Stimulated activated CD8-positive, alpha-beta memory T cell treated with anti-CD3 and anti-CD28 coated beads, Interleukin-4, amount 100 ng/mL, for 1 hour (primary cell): ENCODE measurements at regions not wholly inside any gene's neighbourhood (a gene's known extent, or its start where the extent isn't known, plus 50 kb on each side); places are given as distances from the start of the nearest gene placed in this dataset.

Experiments
- DNase-seq, 2 donors: peaks; one replicate each; pipeline ENCODE4 v3.0.0-alpha.2; 2020; ENCODE audit warnings: low read depth in 2 of 2, low spot score in 1 of 2

GRCh38 chr13:75135325-75135825 is 346.6 kb downstream of the TBC1D4 start:
- no peak for DNase-seq

DNA sequence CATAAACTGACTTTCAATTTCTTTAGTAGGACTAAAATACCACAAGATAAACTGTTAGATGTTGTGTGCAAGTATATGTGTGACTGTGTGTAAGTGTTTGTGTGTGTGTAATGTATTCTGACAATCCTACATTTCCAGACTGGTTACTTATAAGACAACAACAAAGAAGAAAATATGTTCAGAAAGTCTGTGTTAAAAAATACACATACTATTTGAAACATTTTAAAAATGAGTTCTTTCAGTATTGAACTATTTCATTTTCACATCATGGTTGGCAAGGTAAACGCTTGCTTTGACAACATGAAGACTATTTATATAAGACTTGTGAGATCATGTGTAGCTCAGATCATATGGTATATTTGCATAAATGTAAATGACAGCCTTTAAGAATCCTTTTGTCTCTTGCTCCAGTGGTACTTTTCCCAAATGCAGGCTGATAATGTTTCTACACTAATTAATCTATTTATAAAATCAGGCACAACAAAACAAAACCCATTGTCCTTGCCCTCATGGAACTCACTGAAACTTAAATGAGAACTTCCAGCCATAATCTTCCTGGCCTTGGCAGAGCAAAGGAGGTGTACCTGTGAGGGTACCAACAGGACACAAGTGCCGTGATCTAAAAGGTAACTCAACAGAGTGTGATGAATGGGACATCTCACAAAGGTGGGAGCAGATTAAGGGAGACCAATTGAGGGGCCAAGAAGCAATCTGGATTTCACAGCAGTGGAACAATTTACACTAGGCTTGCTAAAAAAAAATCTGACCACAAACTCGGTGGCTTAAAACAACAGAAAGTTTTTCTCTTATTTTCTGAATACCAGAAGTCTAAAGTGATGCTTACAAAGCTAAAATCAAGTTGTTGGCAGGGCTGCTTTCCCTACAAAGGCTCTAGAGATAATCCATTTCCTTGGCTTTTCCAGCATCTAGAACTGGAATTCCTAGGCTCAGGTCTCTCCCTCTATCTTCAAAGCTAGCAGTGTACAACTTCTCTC is 349.0 kb downstream of the TBC1D4 start:
- no peak for DNase-seq

- no peak for DNase-seq
Measured at GRCh38 chr13:75129331-75129730, 352.6 kb downstream of the TBC1D4 start.

- no peak for DNase-seq
Measured at GRCh38 chr13:75124415-75124814, 357.6 kb downstream of the TBC1D4 start.

DNA sequence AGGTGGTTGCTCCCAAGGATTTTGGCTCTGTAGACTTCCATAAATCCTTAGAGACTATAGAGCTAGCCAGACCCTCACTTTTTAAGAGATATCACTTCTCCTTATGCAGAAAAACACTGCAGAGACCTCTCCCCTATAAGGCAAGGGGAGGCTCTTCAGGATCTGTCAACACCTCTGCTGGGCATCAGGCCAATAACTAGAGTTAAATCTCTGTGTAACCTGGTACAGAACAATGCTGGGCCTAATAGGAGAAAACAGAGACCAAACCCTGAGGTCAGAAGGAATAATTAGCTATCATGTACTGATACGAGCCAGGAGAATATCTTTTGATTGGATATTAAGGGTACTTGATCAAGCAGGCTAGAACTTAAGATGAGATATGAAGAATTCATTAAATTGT is 358.5 kb downstream of the TBC1D4 start:
- no peak for DNase-seq

DNA sequence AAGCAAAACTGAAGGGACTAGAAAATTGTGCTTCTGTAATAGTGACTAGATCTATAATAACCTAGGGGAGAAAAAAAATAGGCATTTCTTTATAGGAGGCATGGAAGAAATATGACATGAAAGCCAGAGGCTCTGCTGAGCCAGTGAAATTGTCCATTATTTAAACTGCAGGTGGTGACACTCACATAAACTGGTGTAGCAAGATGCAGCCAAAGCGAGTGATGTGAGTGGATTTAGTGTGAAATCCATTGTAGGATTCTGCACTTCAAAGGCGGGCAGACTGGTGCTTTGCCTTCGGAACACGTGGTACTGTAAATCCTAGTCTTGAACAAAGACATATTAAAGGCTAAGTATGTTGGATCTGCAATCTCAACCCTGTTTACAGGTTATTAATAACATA is 361.9 kb downstream of the TBC1D4 start:
- no peak for DNase-seq

- no peak for DNase-seq
Measured at GRCh38 chr13:75115171-75115570, 366.8 kb downstream of the TBC1D4 start.

DNA sequence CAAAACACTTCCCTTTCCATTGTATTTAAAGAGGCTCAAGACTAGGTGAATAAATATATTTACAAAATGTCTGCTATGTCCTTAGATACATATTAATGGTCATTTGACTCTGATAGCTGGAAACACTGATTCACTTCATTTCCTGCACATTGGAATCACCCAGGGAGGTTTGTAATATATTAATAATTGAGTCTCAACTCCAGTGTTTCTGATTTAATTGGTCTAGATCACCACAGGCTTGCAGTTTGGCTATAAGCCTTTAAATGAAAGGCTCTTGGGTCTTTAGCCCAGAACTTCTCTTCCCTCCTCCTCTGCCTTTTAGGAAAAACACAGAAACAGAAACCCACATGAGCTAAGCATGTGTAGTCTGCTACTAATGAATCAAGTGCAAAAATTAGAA is 378.0 kb downstream of the TBC1D4 start:
- no peak for DNase-seq

DNA sequence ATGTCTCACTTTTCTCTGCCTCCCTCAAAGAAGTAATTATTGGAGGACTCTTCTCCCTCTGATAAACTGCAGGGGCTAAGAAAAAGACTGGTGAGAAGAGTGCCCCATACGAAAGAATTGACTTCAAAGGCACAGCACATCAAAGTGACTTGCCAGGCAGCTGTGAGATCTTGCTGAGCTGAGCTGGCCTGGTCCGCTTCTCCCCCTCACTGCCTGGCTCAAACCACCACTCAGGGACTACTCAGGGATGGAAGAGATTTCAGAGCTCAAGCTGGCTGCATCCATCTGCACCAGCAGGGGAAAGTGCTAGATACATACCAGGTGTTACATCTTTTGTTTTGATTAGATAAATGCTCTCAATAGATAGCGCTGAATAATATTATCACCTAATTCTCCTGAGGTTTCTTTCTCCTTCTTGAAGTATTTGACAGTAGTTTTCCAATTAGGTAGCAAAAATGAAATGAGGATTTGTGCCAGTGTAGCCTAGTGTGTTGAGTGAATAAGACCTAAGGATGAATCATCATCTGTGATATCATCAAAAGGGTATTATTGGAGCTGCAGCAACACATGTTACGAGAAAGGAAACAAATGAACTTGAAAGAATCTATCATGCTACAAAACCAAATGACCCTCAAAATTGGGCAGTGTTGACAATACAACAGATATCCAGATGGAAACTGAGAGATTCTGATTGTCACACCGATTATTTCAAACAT is 379.8 kb downstream of the TBC1D4 start:
- DNase-seq: no peak

DNA sequence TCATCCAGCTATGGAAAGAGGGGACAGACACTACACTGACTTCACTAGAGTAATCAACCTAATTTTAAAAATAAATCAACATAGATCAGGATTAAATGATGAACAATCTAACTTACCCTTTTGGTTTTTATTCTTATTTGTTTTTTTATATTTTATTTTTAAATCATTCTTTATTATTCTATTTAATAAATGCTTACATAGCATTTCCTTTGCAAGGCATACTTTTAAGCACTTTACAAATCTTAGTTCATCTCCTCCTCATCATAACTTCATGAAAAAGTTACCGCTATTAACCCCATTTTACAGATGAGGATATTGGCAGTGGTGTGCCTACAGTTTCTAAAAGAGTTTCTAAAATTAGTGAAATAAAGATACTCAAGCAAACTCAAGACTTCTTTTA is 380.6 kb downstream of the TBC1D4 start:
- no peak for DNase-seq

DNA sequence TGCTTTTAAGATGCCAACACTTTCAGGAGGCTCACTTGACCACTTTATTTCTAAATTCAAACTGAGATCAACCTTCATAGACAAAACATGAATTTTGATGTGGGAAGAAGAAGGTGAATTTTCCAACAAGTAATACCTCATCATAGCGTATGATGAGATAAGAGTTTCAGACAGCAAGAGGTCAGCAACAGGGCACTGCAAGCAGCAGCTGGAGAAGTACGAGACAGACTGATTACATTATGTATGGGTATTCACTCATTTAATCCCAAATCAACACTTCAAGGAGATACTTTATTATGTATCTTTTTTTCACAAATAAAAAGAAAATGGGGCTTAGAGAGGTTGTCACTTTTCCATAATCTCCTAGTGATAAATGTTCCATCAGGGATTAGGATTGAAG is 389.8 kb downstream of the TBC1D4 start:
- DNase-seq: no peak

GRCh38 chr13:75091718-75092117 is 390.3 kb downstream of the TBC1D4 start:
- DNase-seq: no peak

DNA sequence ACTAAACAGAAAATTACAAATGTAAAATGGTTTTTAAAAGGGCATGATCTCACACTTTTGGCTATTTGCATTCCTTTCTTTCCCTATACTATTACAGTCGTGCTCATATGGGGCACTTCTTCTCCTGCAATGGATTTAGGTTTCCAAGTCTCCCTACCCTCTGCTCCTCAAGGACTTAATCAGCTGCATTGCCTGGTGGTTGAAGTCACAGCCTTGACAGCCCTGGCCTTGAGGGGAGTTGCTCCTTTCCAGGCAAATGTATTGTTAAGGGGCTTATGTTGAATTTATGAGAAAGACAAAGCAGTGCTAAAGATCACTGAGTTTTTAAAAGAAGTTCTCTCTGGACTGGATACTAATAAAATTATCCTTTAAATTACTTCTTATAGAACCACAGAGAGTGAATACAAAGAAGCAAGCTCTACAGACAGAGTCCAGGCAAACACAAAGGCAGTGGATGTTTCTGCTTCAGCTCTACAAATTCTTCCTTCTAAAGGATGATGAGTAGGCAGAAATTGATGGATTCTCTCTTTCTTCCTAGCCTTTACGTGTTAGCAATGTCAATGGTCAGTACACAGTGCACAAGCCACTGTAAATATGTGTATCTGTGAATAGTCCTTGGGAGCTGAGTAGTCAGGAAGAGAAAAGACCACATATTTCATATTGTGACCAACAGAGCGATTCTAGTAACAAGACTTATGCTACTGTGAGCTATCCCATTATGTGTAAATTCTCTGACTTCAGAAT is 390.9 kb downstream of the TBC1D4 start:
- no peak for DNase-seq

GRCh38 chr13:75088915-75089314 is 393.1 kb downstream of the TBC1D4 start:
- DNase-seq: no peak

- no peak for DNase-seq
Measured at GRCh38 chr13:75079226-75079625, 402.7 kb downstream of the TBC1D4 start.

- no peak for DNase-seq
Measured at GRCh38 chr13:75076476-75076875, 405.5 kb downstream of the TBC1D4 start.

DNA sequence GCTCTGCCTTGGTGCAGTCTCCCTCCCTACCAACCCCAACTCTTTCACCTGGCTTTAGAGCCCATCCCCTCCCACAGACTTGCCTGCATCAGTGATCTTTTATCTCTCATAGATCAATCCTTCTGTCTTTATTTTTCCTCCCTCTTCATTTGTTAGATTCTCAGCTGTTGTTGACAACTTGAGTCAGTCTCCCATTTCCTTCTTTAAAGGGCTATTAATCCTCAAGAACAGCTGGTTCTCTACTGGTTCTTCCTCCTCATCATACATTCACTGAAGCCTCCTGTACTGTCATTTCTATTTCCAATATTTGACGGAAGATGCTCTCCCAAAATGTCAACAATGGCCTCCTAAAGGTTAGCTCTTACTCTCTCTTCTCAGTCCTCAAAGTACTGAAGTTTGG is 408.2 kb downstream of the TBC1D4 start:
- no peak for DNase-seq

- DNase-seq: no peak
Measured at GRCh38 chr13:75072891-75073290, 409.1 kb downstream of the TBC1D4 start.

DNA sequence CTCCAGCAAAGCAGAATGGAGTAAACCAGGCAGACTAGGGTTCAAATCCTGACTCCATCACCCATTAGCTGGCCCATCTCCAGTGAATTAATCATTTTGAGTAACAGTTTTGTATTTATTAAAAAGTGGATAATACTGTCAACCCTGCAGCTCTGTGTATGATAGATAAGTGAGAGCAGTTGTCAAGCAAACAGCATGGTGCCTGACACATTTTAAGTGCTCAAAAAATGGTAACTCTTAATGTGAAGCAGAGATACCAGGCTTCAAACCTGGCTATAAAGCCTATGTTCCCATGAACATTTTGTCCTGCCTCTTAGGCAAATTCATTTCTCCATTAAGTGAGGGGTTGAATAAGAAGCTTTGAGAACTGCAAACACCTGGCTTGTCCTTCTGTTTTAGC is 409.6 kb downstream of the TBC1D4 start:
- no peak for DNase-seq

- no peak for DNase-seq
Measured at GRCh38 chr13:75071796-75072195, 410.2 kb downstream of the TBC1D4 start.

GRCh38 chr13:75071395-75071794 is 410.6 kb downstream of the TBC1D4 start:
- no peak for DNase-seq
